Upper lobe of left lung (tissue), 4 donors: ENCODE measurements at regions not wholly inside any gene's neighbourhood (a gene's known extent, or its start where the extent isn't known, plus 50 kb on each side); places are given as distances from the start of the nearest gene placed in this dataset.

ENCODE experiments used
- POLR2A ChIP-seq, 4 donors: fragments of 450-650 bp; IDR thresholded peaks; one replicate each; pipeline ENCODE4 v1.5.1; 2016 to 2017; ENCODE audit warnings: antibody characterized with exemption in 4 of 4, mild to moderate bottlenecking in 2 of 4
- TF ChIP-seq, protein P1 (sequence below), 6 experiments: fragments of 450-650 bp in 4 of 6; fragments of 200-600 bp in 2 of 6; sonication (generic) in 2 of 6; IDR thresholded peaks; one replicate each; pipeline ENCODE4 v1.5.1; 2016 to 2019; ENCODE audit warnings: antibody characterized with exemption in 6 of 6

DNA sequence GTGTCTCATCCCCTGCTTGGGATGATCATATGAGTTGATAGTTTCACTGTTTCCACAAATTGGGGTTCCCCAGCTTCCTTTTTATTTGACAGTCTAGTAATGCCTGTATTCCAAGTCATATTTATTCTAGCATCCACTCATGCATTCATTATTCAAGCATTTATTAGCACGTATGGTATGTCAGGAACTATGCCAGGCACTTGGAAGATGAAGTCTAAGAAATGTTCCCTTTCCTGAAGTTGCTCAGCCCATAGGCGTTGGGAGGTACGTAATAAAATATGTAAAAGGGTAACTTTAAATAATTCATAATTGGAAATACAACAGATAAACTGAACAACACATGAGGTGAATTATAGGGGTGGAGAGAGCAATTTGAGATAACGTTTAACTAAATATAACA lies 338.0 kb upstream of the MAF start:
- TF ChIP-seq POLR2A (IDR thresholded peaks at IDR 0.05) = no peak
- TF ChIP-seq, protein P1, sequence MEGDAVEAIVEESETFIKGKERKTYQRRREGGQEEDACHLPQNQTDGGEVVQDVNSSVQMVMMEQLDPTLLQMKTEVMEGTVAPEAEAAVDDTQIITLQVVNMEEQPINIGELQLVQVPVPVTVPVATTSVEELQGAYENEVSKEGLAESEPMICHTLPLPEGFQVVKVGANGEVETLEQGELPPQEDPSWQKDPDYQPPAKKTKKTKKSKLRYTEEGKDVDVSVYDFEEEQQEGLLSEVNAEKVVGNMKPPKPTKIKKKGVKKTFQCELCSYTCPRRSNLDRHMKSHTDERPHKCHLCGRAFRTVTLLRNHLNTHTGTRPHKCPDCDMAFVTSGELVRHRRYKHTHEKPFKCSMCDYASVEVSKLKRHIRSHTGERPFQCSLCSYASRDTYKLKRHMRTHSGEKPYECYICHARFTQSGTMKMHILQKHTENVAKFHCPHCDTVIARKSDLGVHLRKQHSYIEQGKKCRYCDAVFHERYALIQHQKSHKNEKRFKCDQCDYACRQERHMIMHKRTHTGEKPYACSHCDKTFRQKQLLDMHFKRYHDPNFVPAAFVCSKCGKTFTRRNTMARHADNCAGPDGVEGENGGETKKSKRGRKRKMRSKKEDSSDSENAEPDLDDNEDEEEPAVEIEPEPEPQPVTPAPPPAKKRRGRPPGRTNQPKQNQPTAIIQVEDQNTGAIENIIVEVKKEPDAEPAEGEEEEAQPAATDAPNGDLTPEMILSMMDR (IDR thresholded peaks at IDR 0.05) = no peak
